ENCODE measurements at regions not wholly inside any gene's neighbourhood (a gene's known extent, or its start where the extent isn't known, plus 50 kb on each side); places are given as distances from the start of the nearest gene placed in this dataset.

DNA sequence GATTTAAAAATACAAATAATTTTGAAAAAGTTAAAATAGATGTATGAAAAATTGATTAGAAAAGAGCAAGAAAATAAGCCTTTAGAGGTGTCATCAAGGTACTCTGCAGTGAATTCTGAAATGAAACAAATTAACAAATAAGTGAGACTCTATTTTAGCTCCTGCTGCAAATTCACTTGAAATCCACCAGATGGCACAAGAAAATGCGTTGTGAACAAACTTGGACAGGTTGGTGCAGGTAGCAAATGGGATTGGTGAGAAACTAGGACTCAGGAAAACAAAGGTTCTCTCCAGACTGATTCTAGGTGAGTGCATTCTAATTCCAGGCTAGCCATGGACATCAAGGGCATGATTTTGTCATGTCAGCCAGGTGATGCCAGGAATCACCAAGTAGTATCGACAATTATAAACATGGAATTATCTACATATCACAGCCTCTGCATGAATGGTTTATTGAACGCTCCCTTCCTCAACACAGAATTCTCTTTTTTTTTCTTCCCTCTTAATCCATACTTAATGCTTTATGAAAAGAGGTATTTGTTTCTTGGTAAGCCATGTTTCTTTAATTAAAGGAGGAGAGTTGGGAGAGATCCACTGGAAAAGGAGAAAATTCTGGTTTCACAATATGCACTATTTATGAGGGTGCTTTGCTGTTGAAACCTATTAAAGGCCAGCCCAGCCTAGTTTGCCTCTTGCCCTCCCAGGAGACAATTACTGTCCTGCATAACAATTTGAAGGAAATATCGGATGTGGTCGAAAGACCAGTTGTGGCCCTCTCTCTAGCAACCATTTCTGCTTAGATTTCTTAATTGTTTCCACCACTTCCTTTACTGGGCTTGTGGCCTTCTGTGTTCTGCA is 118.1 kb downstream of the ZNF365 start:
- Histone ChIP-seq H3K4me2 (ENCODE audit: low read length) (no peak overlapping the region), H3K9me2 (ENCODE audit: low read depth, low read length) (no peaks in the 10 kb centered on the region), H3K79me2 (ENCODE audit: insufficient read depth, low read length) (no peaks in the 10 kb centered on the region), H3K4me3 (ENCODE audit: low read depth, low read length, poor library complexity, severe bottlenecking) (no peak overlapping the region), H3K27ac (ENCODE audit: low read depth, low read length, poor library complexity, severe bottlenecking) (no peak overlapping the region), H3K9me3 (ENCODE audit: low read length) (no peaks in the 10 kb centered on the region), H2AFZ (ENCODE audit: low read length) (no peak overlapping the region), H3K9ac (ENCODE audit: low read length) (no peak overlapping the region), H3F3A (ENCODE audit: insufficient read depth, low read length) (no peaks in the 10 kb centered on the region), H3K36me3 (ENCODE audit: insufficient read depth, low read length) (no peaks in the 10 kb centered on the region), H3K4me1 (ENCODE audit: insufficient read depth, low read length, severe bottlenecking) (no peaks in the 10 kb centered on the region), H4K20me1 (ENCODE audit: insufficient read depth, low read length) (no peaks in the 10 kb centered on the region), H3K27me3 (ENCODE audit: insufficient read depth, low read length) (no peaks in the 10 kb centered on the region)
- TF ChIP-seq, protein P1, sequence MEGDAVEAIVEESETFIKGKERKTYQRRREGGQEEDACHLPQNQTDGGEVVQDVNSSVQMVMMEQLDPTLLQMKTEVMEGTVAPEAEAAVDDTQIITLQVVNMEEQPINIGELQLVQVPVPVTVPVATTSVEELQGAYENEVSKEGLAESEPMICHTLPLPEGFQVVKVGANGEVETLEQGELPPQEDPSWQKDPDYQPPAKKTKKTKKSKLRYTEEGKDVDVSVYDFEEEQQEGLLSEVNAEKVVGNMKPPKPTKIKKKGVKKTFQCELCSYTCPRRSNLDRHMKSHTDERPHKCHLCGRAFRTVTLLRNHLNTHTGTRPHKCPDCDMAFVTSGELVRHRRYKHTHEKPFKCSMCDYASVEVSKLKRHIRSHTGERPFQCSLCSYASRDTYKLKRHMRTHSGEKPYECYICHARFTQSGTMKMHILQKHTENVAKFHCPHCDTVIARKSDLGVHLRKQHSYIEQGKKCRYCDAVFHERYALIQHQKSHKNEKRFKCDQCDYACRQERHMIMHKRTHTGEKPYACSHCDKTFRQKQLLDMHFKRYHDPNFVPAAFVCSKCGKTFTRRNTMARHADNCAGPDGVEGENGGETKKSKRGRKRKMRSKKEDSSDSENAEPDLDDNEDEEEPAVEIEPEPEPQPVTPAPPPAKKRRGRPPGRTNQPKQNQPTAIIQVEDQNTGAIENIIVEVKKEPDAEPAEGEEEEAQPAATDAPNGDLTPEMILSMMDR (IDR thresholded peaks at IDR 0.05; ENCODE audit: low read length), result peak; percentile 62
- no peak for TF ChIP-seq EZH2 (IDR thresholded peaks at IDR 0.05; ENCODE audit: borderline replicate concordance, low read length)

DNA sequence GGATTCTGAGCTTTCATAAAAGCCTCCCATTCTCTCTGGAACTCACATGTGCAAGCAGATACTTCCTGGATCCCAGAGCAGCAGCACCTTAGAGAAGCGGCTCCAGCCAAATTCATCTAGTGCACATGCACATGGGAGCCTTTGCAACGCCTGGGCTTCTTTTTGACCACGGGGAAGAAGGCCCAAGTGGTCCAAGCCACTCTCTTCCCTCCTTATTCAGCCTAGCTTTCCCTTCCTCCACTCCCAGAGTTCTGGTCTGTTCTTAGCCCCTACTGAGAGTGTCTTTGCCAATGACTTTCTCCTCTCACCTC is 118.7 kb downstream of the ZNF365 start:
- TF ChIP-seq, protein P1 (IDR thresholded peaks at IDR 0.05; ENCODE audit: low read length), result no peak
- no peak for TF ChIP-seq EZH2 (IDR thresholded peaks at IDR 0.05; ENCODE audit: borderline replicate concordance, low read length)
- Histone ChIP-seq H3K4me3 (ENCODE audit: low read depth, low read length, poor library complexity, severe bottlenecking) (no peak overlapping the region), H3K79me2 (ENCODE audit: insufficient read depth, low read length) (no peaks in the 10 kb centered on the region), H3K27me3 (ENCODE audit: insufficient read depth, low read length) (no peaks in the 10 kb centered on the region), H3K9me3 (ENCODE audit: low read length) (no peaks in the 10 kb centered on the region), H3K4me2 (ENCODE audit: low read length) (no peak overlapping the region), H3K27ac (ENCODE audit: low read depth, low read length, poor library complexity, severe bottlenecking) (no peak overlapping the region), H3K9ac (ENCODE audit: low read length) (no peak overlapping the region), H3K9me2 (ENCODE audit: low read depth, low read length) (no peaks in the 10 kb centered on the region), H3K4me1 (ENCODE audit: insufficient read depth, low read length, severe bottlenecking) (no peaks in the 10 kb centered on the region), H4K20me1 (ENCODE audit: insufficient read depth, low read length) (no peaks in the 10 kb centered on the region), H3K36me3 (ENCODE audit: insufficient read depth, low read length) (no peaks in the 10 kb centered on the region), H3F3A (ENCODE audit: insufficient read depth, low read length) (no peaks in the 10 kb centered on the region), H2AFZ (ENCODE audit: low read length) (no peak overlapping the region)

DNA sequence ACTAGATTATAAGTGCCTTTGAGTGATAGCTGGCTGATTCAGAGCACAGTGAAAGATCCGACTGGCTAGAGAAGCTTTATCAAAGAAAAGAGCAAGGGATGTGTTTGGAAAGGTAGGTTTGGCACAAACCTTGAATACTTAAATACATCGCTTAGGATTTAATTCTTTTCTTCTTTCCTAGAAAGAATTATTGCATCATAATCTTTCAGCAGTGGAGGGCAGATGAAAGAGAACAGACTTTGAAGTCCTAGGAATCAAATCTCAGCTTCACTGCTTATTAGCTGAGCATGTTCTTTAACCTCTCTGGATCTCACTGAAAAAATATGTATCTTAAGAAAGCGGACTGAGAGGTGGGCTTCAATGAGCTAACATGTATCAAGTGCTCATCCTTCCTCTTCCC is 122.8 kb downstream of the ZNF365 start:
- TF ChIP-seq, protein P1 (IDR thresholded peaks at IDR 0.05; ENCODE audit: low read length), result no peak
- TF ChIP-seq EZH2 (IDR thresholded peaks at IDR 0.05; ENCODE audit: borderline replicate concordance, low read length), result no peak
- H2AFZ ChIP-seq (ENCODE audit: low read length), result no peak overlapping the region

More for the DNA sequence above, 122.8 kb downstream of the ZNF365 start:
- Histone ChIP-seq H3K4me2 (ENCODE audit: low read length) (no peak overlapping the region), H3K9me3 (ENCODE audit: low read length) (no peaks in the 10 kb centered on the region), H3F3A (ENCODE audit: insufficient read depth, low read length) (no peaks in the 10 kb centered on the region), H3K4me3 (ENCODE audit: low read depth, low read length, poor library complexity, severe bottlenecking) (no peak overlapping the region), H3K9me2 (ENCODE audit: low read depth, low read length) (no peaks in the 10 kb centered on the region), H3K36me3 (ENCODE audit: insufficient read depth, low read length) (no peaks in the 10 kb centered on the region), H4K20me1 (ENCODE audit: insufficient read depth, low read length) (no peaks in the 10 kb centered on the region), H3K9ac (ENCODE audit: low read length) (no peak overlapping the region), H3K79me2 (ENCODE audit: insufficient read depth, low read length) (no peaks in the 10 kb centered on the region), H3K27ac (ENCODE audit: low read depth, low read length, poor library complexity, severe bottlenecking) (no peak overlapping the region), H3K27me3 (ENCODE audit: insufficient read depth, low read length) (no peaks in the 10 kb centered on the region), H3K4me1 (ENCODE audit: insufficient read depth, low read length, severe bottlenecking) (no peaks in the 10 kb centered on the region)

Measured in OCI-LY1 (cell line).